ENCODE measurements at regions not wholly inside any gene's neighbourhood (a gene's known extent, or its start where the extent isn't known, plus 50 kb on each side); places are given as distances from the start of the nearest gene placed in this dataset.

DNA sequence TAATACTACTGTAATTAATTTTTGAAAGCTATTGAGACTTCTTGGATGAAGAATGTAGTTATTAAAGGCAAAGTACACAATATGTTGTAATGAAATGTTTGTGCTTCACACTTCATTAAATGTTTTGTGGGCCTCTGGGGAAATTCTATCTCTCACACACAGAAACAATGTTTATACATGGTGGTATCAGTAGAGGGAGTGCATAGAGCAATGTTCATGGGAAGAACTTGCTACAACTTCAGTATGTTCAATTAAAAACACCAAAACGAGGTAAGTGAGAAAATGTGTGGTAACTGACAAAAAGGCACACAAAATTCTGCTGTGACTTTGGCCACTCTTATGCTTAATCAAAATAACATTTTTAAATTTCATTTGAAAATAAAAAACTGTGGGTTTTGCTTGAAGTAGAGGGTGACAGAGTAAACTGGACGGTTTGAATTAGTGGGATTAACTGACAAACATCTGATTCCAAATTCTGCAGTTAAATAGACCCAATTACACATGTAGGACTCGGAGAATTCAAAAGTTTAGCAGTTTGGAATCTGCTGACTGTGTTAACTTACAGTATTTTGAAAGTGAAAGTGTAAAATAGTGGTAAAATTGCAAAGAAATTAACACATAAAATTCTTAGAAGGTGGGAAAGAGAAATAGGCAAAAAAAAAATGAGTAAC lies 111.4 kb upstream of the TTC29 start:
- no peak for DNase-seq

DNA sequence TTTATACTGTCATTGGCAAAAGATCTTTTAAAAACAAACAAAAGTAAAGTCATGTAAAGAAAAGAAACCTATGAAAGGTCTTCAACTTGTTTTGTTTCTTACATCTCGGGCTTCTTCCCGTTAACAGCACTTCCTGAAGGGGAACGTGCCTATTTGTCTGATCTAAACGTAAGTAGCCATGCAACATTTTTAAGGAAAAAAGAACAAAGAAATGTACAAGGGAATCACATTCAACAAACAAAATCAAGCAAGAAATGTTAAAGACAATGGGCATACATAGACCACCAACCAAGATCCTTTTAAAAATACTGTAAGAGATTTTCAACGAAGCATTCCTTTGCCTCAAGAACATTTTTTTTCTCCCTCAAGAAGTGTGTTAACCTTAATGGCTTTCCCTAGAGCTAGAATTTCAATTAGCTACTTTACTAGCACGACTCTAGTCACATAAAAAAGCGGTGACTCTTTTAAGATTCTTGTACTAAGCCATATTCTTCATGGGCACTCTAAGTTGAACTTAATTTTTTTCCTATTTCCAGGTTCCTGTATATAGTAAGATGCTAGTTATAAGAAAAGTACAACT lies 112.0 kb upstream of the TTC29 start:
- no peak for DNase-seq

DNA sequence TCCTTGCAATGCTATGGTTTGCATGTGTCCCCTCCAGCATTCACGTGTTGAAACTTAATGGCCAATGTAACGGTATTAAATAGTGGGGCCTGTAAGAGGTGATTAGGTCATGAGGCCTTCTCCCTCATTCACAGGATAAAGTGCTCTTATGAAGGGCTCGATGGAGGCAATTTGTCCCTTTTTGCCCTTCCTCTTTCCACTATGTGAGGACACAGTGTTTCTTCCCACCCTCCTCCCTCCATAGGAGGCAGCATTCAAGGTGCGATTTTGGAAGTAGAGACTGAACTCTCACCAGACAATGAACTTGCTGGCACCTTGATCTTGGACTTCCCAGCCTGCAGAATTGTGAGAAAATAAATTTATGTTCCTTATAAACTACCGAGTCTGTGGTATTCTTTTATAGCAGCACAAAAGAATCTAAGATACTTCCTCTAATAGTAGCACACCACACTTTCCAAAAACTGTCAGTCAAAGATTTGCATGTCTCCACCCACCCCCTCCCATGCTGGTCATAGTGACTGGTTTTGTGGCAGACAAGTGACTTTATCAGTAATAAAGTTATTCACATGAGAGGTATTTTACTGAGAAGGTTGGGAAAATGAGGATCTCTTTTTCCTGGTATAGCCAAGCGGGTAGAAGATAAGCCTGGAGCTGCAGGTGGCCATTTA lies 113.5 kb upstream of the TTC29 start:
- no peak for DNase-seq

DNA sequence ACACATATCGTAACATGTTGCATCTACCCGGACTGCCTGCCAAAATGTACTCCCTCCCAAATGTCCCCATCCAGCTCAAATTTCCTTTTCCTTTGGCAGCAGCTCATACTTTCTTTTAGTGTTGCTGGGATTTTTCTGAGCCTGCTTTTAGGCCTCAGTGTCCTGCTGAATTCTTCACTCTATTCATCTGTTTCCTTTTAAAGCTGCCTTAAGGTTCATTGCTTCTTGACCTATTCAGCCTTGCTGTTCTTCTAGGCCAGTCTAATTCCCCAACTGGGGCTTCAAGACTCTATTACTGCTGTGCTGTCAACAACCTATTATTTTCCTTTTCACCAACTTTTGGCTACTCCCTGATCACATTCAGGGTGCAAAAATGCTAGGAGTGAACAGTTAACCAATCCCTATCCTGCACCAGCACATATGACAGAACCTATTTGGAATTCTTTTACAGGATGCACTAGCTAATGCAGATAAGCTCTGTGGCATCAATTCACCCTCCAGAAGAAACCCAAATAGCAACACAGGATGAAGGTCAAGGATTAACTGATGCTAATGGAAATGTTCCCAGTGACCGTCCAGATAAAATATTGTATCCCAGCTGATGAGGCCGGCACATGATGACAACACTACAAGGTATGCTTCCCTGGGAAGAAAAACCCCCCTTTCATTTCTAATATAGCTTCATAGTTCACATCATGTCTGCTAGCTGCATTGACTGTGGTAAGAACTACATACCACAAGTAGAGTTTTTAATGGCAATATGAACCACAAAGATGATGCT lies 114.7 kb upstream of the TTC29 start:
- DNase-seq, result no peak

DNA sequence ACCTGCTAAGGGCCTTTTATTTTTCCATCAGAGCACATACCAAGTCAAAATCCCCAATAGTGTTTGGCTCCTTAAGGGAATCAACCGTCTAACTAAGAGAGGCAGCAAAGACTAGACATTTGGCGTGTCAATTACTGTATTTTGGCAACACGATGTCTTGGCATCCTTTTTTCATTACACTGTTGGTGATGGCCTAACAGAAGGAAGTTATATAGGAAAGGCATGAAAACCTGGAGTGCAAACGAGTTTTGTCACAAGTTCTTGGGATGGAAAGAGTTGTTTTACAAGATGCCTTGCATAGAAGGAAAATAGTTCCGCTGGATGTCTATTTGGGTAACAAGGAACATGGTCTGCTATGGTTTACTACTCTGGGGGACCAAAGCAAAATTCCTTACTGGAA lies 119.2 kb upstream of the TTC29 start:
- no peak for DNase-seq

DNA sequence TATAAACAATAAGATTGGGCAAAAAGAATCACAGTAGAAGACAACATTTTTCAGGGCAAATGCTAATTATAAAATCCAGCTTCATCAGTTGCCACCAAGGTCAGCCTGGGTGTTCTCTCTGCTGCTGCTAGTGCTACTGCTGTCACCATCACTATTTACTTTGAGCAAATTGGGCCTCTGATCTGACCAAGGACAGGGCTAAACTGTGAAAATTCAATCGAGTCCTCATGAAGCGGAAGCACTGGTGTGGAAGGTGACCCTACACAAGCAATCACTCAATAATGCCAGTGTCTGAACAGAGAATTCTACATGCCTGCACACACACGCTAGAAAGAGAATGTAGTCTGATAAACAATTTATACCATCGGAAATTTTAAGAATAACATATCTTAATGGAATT lies 122.9 kb upstream of the TTC29 start:
- no peak for DNase-seq

DNA sequence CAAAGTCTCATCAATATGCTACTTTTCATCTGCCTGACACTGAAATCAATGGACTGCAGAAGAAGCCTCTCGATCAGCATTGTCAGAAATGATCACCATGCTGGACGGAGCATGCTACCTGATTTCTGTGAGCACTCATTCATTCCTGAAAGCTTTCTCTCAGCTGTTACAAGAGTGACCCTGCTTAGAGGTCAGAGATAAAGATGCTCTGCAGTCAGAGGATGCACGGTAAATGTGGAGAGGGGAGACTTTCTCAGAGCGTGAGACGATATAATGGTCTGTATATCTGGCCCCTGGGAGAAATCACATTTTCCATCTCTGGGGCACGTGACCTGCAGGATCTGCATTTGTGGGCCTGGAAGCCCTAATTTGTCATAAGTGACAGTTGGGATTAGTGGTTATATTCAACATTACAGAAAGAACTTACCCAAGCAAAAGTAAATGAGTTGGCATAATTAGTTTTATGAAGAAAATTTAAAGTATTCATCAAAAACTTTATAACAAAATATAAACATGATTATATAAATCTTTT lies 125.6 kb upstream of the TTC29 start:
- no peak for DNase-seq

DNA sequence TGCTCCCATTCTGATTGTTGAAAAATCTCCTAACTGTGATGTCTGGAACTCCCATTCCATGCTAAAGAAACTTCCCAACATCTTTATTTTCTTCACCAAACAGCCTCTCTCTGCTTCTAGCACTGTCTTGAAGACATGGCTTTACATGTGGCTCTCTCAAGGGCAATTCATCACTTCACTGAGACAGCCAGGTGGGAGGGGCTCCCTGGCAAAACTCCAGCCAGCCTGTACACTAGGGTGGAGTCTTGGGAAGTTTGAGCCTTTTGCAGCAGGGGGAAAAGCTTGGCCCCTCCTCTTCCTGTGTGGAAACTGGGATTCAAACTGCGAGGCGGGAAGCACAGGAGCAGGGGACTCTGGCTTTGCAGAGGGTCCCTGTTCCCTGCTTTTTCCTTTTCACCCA lies 130.5 kb upstream of the TTC29 start:
- DNase-seq, result no peak

DNA sequence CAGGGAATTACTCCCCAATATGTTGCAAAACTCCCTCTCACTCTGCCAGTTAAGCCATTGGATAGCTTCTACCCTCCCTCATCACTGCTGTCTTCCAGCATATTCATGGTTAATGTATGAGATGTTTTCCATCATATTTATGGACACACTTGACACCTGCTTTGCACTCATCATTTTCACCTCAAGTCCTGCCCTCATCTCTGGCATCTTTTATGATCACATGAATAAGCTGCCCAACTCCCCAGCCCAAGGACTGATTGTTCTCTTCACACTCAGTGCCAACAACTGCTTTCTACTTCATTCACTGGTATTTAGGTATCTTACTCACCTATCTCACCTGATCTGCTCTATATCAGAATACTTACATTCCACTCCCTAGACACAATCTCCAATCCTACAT lies 131.1 kb upstream of the TTC29 start:
- DNase-seq, result no peak

DNA sequence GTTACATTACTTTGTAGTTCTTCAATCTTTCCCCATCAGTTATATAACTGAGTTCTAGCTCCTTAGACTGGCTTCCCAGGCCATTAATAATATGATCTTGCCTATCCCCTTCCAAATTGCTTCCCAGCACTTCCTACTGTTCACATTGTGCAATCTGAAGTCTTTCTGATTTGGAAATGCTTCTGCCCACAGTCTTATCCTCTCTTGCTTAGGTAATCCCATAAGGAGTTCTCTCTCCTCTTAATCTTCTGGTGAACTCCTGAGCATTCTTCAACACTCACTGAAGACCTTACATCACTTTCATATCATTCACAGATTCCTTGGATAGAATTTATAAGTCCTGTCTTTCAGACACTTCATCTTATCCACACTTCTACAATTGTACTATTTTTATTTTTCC lies 132.7 kb upstream of the TTC29 start:
- no peak for DNase-seq

DNA sequence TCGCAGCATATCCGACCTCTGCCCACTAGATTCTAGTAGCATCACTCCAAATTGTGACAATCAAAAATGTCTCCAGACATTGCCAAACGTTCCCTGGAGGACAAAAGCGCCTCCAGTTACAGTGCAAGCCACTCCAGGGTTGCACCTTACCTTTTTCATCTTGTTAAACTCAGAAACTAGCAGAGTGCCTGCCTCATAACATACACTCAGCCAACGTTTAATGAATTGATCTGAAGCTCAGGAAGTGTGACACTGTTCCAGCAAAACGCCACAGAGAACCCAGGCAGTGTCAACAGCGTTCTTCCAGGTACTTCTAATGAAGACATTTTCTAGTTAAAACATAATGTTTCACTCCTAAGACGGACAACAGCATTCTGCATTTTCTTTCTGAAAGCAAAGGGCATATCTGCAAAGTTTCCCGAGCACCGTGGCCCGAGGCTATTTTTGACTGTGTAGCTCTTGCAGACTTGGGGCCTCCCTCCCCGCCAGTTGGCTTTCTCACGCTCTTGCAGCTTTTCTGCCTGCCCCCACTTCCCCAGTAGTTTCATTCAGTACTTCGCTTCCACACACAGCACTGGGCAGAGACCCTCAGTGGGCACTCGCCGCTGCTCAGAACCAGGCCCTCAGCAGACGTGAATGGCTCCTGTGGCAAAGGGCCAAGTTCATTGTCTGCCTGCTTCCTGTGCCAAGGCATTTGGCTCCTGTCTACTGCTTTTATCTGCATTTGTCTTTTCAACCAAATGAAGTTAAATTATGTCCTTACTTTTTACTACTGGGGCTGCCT lies 133.4 kb upstream of the TTC29 start:
- DNase-seq, result no peak

DNA sequence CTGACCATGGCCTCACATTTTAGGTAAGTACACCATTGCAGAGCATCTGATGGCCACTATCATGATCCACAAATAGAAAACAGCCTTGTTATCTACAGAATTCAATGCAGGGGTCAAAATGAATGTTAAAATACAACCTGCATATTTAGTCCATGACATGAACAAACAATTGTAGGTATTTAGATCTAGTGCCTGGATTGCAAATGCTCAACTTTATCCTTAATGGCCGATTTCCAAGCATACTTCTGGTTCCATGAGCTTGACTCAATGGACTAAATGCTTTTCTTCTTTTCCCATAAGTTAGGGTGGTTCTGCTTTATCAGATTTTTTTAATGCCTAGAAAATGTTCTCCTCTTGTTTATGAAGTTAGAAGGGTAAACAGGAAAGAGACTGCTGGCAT lies 139.2 kb upstream of the TTC29 start:
- no peak for DNase-seq

DNA sequence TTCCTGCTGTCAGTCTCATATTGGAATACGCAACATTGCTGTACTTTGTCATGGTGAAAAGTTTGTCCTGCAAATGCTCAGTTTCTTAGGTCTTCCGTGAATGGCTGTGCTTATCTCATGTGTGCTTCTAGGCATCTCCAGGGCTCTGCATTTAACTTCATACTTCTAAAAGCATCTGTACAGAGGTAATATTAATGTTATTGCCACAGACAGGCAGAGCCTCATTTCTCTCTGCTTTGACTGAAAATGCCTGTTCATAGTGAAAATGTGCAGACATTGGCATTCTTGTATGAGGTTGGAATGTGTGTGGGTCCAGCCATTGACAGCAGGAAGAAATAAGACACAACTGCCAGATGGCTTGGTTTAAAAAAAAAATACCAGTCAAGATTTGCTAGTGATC lies 140.1 kb upstream of the TTC29 start:
- DNase-seq, result no peak

DNA sequence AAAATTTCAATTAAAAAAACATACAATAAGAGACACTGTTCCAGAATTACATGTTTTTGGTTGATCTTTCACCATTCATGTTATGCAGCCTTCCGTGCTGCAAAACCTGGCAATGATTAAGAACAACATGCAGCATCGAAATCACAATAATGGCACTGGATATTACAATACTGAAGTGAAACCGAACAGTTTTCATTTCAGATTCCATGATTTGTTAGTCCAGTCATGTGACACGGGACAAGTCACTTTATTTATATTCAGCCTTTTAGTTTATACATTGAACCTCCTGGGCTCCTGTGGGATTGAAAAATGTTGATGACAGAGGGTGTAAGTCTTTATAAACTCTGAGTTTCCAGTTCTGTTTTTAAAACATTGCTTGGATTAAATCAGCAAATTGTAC lies 142.5 kb upstream of the TTC29 start:
- no peak for DNase-seq

DNA sequence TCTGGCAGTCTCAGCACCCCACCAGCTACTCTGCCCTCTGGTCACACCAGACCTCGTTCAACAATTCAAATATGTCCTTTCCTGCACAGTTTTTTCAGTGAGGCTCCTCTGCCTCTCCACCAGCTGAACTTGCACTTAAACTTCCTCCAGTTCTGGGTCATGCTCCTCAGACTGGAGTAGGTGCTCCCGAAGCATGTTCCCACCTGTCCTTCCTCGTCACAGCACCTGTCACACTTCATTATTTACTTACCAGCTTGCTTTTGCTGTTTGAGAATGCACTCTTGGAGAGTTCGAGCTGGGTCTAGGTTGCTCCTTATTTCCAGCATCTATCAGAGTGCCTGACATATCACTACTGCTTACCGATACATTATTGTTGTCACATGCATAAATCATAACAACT lies 144.8 kb upstream of the TTC29 start:
- no peak for DNase-seq

DNA sequence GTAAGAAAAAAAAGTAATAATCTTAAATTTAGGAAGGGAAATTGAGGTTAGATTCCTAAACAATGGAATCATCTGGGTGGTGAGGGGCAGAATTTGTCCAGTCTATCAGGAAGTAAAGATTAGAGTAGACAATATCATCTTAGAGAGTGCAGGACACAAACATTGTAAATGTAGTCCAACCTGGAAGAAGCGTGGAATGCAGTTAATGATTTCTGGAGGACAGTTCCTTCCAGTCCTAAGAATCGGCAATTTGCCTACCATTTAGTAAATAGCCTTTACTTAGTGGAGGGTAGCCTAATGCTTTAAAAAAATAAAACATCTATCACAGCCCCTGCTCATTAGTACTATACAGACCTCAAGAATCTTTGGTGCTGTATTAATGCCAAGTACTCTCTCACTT lies 147.5 kb upstream of the TTC29 start:
- DNase-seq, result no peak

DNA sequence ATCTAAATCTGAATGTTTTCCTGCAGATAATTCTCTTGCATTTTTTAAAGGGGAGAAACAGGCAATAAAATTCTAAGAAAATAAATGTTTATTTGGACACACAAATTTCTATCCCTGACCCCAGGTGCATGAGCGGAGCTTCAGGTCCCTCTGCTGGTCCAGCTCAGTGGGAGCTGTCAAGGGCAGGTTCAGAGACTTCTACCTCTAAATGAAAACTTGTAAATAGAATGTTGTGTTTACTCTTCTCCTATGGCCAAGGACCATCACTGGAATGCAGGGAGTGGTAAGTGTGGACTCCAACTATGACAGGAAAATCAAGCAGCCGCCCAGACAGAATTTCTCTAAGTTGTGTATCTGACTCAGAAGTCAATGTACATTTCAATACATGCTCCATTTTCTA lies 148.6 kb upstream of the TTC29 start:
- no peak for DNase-seq

DNA sequence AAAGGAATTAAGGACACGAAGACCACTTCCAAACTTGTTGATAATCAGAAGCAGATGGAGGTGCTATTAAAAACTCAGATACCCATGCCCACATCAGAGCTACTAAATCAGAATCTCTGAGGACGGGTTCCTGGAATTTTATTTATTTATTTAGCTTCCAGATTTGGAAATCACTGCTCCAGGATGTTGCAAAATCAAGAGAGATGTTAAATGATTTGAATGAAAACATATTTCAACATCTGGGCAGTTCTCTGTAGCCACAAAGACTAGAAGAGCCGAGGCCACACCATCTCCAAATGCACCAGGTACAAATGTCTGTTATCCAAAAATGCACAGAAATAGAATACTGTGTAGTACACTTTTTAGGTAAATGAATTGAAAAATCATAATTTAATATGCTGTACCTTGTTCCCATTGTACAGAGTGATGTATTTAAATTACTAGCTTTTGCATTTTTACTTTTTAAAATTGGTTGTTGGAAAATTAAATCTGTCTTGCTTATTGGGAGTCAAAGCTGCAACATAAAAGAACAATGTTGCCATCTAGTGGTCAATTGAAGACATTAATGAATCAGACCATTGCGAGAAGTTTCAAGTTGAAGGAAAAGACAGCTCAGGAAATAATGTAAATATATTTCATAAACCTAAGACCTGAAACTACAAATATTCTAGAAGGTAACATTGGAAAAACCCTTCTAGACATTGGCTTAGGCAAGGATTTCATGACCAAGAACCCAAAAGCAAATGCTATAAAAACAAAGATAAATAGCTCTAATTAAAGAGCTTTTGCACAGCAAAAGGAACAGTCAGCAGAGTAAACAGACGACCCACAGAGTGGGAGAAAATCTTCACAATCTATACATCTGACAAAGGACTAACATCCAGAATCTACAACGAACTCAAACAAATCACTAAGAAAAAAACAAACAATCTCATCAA lies 151.3 kb upstream of the TTC29 start:
- no peak for DNase-seq

DNA sequence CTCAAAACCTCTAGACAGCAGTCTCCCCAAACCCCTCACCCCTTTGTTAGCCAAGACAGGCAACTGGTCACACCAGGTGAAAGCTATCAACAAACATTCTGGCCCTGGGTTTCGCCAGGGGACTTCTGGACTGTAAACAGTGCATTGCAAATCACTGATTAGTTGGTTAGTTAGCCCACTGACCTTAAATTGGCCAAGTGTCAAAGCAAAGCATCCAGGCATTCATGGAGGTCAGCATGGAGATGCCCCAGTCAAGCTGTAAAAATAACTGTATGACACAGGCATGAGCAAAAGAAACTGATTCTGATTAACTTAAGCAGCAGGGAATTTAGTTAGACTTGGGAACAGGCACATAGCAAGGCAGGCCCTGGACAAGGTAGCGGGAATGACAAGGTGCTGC lies 156.0 kb upstream of the TTC29 start:
- no peak for DNase-seq

DNA sequence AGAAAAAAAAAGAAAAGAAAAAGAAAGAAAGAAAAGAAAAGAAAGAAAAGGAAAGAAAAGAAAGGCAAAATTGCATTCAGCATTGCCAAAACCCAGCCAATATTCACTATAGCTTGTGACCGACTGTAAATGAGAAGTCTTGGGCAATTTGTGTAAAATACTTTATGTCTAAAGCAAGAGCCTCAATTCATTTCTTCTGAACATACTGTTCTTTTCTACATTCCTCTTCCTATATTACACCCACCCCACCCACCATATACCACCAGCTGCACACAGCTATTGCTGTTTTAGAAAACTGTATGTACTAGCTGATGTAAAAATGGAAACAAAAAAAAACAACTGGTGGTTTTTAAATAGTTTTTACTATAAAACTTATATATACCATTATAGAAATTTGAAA lies 156.9 kb upstream of the TTC29 start:
- no peak for DNase-seq

DNA sequence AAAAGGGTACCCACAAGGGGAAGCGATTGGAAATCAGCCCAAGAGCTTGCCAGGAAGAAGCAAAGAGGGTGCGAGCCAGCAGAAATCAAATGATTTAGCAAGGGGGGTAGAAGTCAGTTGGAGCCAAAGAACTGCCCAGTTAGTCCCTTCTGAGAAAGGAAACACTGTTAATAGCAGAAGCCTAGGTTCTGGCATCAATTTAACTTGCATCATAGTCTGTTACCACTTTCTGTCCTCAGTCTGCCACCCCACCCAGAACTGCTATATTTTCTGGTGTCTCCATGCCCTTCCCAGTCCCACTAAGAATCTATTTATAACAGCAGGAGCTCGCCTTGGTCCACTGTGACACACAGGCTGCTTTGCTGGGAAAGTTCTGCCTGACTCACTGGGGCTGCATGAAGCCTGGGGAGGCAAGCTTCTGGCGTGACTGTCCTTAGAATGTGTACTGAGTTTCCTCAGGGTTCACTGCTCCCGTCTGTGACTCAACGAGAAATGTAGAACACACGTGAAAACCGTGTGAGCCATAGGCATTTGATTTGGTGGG lies 157.8 kb upstream of the TTC29 start:
- DNase-seq, result no peak
